ENCODE measurements at regions not wholly inside any gene's neighbourhood (a gene's known extent, or its start where the extent isn't known, plus 50 kb on each side); places are given as distances from the start of the nearest gene placed in this dataset.

- TF ChIP-seq EP300 (IDR thresholded peaks at IDR 0.05) = no peak
- TF ChIP-seq, protein P1, sequence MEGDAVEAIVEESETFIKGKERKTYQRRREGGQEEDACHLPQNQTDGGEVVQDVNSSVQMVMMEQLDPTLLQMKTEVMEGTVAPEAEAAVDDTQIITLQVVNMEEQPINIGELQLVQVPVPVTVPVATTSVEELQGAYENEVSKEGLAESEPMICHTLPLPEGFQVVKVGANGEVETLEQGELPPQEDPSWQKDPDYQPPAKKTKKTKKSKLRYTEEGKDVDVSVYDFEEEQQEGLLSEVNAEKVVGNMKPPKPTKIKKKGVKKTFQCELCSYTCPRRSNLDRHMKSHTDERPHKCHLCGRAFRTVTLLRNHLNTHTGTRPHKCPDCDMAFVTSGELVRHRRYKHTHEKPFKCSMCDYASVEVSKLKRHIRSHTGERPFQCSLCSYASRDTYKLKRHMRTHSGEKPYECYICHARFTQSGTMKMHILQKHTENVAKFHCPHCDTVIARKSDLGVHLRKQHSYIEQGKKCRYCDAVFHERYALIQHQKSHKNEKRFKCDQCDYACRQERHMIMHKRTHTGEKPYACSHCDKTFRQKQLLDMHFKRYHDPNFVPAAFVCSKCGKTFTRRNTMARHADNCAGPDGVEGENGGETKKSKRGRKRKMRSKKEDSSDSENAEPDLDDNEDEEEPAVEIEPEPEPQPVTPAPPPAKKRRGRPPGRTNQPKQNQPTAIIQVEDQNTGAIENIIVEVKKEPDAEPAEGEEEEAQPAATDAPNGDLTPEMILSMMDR (IDR thresholded peaks at IDR 0.05) = no peak
- no peak for TF ChIP-seq POLR2AphosphoS5 (IDR thresholded peaks at IDR 0.05)
- no peak for TF ChIP-seq POLR2A (IDR thresholded peaks at IDR 0.05)
These were observed 51.4 kb upstream of the LYZL2 start for GRCh38 chr10:30680908-30681307.
